ENCODE measurements at regions not wholly inside any gene's neighbourhood (a gene's known extent, or its start where the extent isn't known, plus 50 kb on each side); places are given as distances from the start of the nearest gene placed in this dataset.

GRCh38 chr5:96232602-96233001 is 200.4 kb downstream of the PCSK1 start:
- H3K36me3 ChIP-seq, result no peaks in the 10 kb centered on the region
- H3K27ac ChIP-seq, result no peak overlapping the region
- H3K27me3 ChIP-seq, result no peaks in the 10 kb centered on the region
- H3K9me3 ChIP-seq, result peaks cover 0 to 8% of the 10 kb centered on the region in 2 donors
- no peak overlapping the region for H3K4me3 ChIP-seq
- in situ Hi-C loops (cut with MboI; ENCODE audit: low pct_ligation_motif_present in 1 of 4, low pct_unique_long_range_greater_than_20kb in 1 of 4, low sequenced_read_pairs in 3 of 4), result no loop called here
- TF ChIP-seq EP300 (IDR thresholded peaks at IDR 0.05; ENCODE audit: low read depth), result no peak
- no peak for TF ChIP-seq POLR2AphosphoS5 (IDR thresholded peaks at IDR 0.05)
- TF ChIP-seq POLR2A (IDR thresholded peaks at IDR 0.05), result no peak
- TF ChIP-seq, protein P1, sequence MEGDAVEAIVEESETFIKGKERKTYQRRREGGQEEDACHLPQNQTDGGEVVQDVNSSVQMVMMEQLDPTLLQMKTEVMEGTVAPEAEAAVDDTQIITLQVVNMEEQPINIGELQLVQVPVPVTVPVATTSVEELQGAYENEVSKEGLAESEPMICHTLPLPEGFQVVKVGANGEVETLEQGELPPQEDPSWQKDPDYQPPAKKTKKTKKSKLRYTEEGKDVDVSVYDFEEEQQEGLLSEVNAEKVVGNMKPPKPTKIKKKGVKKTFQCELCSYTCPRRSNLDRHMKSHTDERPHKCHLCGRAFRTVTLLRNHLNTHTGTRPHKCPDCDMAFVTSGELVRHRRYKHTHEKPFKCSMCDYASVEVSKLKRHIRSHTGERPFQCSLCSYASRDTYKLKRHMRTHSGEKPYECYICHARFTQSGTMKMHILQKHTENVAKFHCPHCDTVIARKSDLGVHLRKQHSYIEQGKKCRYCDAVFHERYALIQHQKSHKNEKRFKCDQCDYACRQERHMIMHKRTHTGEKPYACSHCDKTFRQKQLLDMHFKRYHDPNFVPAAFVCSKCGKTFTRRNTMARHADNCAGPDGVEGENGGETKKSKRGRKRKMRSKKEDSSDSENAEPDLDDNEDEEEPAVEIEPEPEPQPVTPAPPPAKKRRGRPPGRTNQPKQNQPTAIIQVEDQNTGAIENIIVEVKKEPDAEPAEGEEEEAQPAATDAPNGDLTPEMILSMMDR (IDR thresholded peaks at IDR 0.05), result no peak
- H3K4me1 ChIP-seq, result peaks cover 0 to 12% (median 0%) of the 10 kb centered on the region in 4 donors
- intact Hi-C loops (cut with DNase I; ENCODE audit: low total_unique reads), result no loop called here
- DNase-seq, result no peak

GRCh38 chr5:96229188-96229587 is 203.9 kb downstream of the PCSK1 start:
- no peak for DNase-seq
- Histone ChIP-seq H3K27me3 (no peaks in the 10 kb centered on the region), H3K36me3 (no peaks in the 10 kb centered on the region), H3K9me3 (peaks cover 0 to 8% of the 10 kb centered on the region in 2 donors), H3K4me1 (peaks cover 0 to 5% (median 0%) of the 10 kb centered on the region in 4 donors), H3K27ac (no peak overlapping the region), H3K4me3 (no peak overlapping the region)
- WGBS, 2 donors (ENCODE audit: low coverage in 1 of 2), result 85 to 86% methylated on average over 3 of the region's 3 CpGs
- intact Hi-C loops (cut with DNase I; ENCODE audit: low total_unique reads) (no loop called here), in situ Hi-C loops (cut with MboI; ENCODE audit: low pct_ligation_motif_present in 1 of 4, low pct_unique_long_range_greater_than_20kb in 1 of 4, low sequenced_read_pairs in 3 of 4) (no loop called here)
- no peak for TF ChIP-seq EP300 (IDR thresholded peaks at IDR 0.05; ENCODE audit: low read depth)
- TF ChIP-seq, protein P1 (IDR thresholded peaks at IDR 0.05), result no peak
- TF ChIP-seq POLR2A (IDR thresholded peaks at IDR 0.05), result no peak
- no peak for TF ChIP-seq POLR2AphosphoS5 (IDR thresholded peaks at IDR 0.05)

- peaks cover 0 to 8% of the 10 kb centered on the region in 2 donors for H3K9me3 ChIP-seq
- intact Hi-C loops (cut with DNase I; ENCODE audit: low total_unique reads) (no loop called here), in situ Hi-C loops (cut with MboI; ENCODE audit: low pct_ligation_motif_present in 1 of 4, low pct_unique_long_range_greater_than_20kb in 1 of 4, low sequenced_read_pairs in 3 of 4) (no loop called here)
- no peak for TF ChIP-seq POLR2A (IDR thresholded peaks at IDR 0.05)
- TF ChIP-seq POLR2AphosphoS5 (IDR thresholded peaks at IDR 0.05), result no peak
- TF ChIP-seq EP300 (IDR thresholded peaks at IDR 0.05; ENCODE audit: low read depth), result no peak
- TF ChIP-seq, protein P1 (IDR thresholded peaks at IDR 0.05), result no peak
- H3K27me3 ChIP-seq, result no peaks in the 10 kb centered on the region
- H3K4me3 ChIP-seq, result no peak overlapping the region
- H3K4me1 ChIP-seq, result peaks cover 0 to 5% (median 0%) of the 10 kb centered on the region in 4 donors
- no peaks in the 10 kb centered on the region for H3K36me3 ChIP-seq
- DNase-seq, result no peak
- WGBS, 2 donors (ENCODE audit: low coverage in 1 of 2), result 74 to 87% methylated on average over 3 of the region's 3 CpGs
- no peak overlapping the region for H3K27ac ChIP-seq
These were observed 204.6 kb downstream of the PCSK1 start for GRCh38 chr5:96228408-96228807.

DNA sequence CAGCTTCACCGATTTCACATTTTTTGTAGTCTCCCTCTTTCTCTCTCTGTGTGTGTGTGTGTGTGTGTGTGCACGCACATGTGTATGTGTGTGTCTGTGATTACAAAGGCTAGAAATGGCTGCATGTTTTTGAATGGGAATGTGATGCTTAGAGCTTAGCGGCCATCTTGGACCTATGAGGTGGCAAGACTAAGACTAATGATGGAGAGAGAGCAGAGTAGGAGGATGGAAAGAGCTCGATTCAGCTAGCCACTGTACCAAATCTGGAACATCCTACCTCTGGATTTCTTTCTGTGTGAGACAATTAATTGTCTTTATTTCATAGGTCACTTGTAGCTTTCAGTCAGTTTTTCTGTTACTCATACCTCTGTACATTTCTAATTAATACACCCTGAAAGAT is 205.1 kb downstream of the PCSK1 start:
- H3K9me3 ChIP-seq, result peaks cover 0 to 8% of the 10 kb centered on the region in 2 donors
- 88 to 100% methylated on average over 2 to 4 of the region's 4 CpGs for WGBS, 2 donors (ENCODE audit: low coverage in 1 of 2)
- no peak overlapping the region for H3K27ac ChIP-seq
- DNase-seq, result no peak
- peaks cover 0 to 5% (median 0%) of the 10 kb centered on the region in 4 donors for H3K4me1 ChIP-seq
- TF ChIP-seq, protein P1 (IDR thresholded peaks at IDR 0.05), result no peak
- TF ChIP-seq POLR2AphosphoS5 (IDR thresholded peaks at IDR 0.05), result no peak
- no peaks in the 10 kb centered on the region for H3K36me3 ChIP-seq
- intact Hi-C loops (cut with DNase I; ENCODE audit: low total_unique reads) (no loop called here), in situ Hi-C loops (cut with MboI; ENCODE audit: low pct_ligation_motif_present in 1 of 4, low pct_unique_long_range_greater_than_20kb in 1 of 4, low sequenced_read_pairs in 3 of 4) (no loop called here)
- no peak overlapping the region for H3K4me3 ChIP-seq
- no peaks in the 10 kb centered on the region for H3K27me3 ChIP-seq
